D721Med (cell line): ENCODE measurements at regions not wholly inside any gene's neighbourhood (a gene's known extent, or its start where the extent isn't known, plus 50 kb on each side); places are given as distances from the start of the nearest gene placed in this dataset.

Experiments used
- DNase-seq: peaks from one replicate; pipeline ENCODE4 v3.0.0; 2011; ENCODE audit warnings: low spot score; ENCODE audit not compliant: insufficient read length
- FAIRE-seq: peaks from 2 replicates; lab custom pipeline; 2011; peaks lifted over from hg19 to GRCh38; lab: Jason Lieb, UNC
- TF ChIP-seq, protein P1 (sequence below): IDR thresholded peaks from 2 replicates; pipeline ENCODE4 v1.5.1; 2012; ENCODE audit warnings: mild to moderate bottlenecking, control low read depth; ENCODE audit not compliant: insufficient read depth; ENCODE audit errors: missing control alignments

DNA sequence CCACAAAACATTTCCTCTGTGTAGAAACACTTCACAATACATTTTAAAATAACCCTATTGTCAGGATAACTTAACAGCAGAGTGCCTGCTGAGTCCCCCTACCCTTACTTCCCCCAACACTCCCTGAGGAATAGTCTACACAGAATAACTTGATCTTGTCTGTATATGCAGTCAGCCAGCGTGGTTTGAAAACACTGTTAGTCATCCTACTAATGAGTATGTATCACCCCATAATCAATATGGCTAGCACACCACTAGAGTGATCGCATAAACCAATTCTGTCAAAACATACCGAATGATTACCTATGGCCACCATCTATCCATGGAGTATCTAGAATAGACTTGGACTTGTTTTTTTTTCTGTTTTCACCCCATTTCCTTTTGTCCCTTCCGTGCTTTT lies 152.7 kb upstream of the NECTIN3 start:
- TF ChIP-seq, protein P1, sequence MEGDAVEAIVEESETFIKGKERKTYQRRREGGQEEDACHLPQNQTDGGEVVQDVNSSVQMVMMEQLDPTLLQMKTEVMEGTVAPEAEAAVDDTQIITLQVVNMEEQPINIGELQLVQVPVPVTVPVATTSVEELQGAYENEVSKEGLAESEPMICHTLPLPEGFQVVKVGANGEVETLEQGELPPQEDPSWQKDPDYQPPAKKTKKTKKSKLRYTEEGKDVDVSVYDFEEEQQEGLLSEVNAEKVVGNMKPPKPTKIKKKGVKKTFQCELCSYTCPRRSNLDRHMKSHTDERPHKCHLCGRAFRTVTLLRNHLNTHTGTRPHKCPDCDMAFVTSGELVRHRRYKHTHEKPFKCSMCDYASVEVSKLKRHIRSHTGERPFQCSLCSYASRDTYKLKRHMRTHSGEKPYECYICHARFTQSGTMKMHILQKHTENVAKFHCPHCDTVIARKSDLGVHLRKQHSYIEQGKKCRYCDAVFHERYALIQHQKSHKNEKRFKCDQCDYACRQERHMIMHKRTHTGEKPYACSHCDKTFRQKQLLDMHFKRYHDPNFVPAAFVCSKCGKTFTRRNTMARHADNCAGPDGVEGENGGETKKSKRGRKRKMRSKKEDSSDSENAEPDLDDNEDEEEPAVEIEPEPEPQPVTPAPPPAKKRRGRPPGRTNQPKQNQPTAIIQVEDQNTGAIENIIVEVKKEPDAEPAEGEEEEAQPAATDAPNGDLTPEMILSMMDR = no peak
- no peak for DNase-seq
- no peak for FAIRE-seq

DNA sequence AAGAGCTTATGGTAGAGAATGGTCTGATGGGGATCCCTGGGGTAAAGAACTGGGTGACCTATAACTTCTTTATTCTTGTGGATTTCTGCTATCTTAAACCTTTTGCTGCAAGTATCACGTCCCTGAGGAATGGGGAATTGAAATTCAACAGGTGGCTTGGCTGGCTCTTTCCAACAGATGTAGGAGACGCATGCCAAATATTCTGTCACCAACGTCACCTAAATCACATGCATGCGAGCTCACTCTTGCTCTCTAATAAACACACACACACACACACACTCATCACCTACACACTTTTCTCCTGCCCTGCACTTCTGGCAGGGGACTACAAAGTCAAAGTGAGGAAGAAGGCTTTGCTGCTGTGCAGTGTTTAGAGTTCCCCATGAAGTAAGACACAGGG lies 145.8 kb upstream of the NECTIN3 start:
- FAIRE-seq (no peak), DNase-seq (no peak)
- TF ChIP-seq, protein P1 = no peak

DNA sequence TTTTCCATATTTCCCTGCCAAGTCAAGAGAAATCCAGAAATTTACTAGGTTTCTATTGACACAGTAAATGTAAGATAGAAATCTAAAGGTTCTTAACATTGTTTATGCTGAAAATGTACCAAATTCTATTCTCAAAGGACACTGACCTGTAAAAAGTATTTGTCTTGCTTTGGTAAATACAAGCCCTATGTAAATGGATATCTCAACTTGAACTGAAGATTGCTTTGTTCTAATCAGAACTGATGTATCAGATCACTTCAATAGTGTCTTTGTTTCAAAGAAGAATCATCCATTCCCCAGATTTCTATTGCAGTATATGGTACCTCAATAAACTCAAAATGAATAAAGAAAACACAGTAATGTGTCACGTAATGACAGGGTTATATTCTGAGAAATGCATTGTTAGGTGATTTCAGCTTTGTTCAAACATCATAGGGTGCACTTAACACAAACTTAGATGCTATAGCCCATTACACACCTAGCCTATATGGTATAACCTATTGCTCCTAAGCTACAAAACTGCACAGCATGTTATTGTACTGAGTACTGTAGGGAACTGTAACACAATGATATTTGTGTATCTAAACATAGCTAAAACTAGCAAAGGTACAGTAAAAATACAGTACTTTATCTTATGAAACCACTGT lies 143.5 kb upstream of the NECTIN3 start:
- DNase-seq (no peak), FAIRE-seq (peak; percentile 11)

DNA sequence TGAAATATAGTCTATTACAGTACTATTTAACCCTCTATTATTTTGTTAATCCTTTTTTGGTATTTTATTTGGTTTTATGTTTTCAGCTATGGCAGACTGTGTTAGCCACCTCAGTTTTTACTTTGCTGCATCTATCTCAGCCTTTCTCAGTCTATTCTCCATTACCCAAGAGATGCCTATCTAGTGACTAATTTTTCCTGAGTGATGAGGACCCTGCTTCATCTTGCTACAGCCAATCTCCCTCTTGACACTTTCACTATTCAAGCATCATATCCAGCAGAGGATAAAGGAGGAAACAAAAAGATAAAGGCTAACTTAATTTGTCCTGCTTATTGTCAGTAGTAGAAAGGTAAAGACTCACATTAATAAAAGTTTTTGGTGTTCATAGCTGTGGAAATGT lies 141.8 kb upstream of the NECTIN3 start:
- no peak for DNase-seq
- TF ChIP-seq, protein P1 = no peak
- FAIRE-seq = no peak

More for the DNA sequence above, 143.5 kb upstream of the NECTIN3 start:
- TF ChIP-seq, protein P1 = no peak

DNA sequence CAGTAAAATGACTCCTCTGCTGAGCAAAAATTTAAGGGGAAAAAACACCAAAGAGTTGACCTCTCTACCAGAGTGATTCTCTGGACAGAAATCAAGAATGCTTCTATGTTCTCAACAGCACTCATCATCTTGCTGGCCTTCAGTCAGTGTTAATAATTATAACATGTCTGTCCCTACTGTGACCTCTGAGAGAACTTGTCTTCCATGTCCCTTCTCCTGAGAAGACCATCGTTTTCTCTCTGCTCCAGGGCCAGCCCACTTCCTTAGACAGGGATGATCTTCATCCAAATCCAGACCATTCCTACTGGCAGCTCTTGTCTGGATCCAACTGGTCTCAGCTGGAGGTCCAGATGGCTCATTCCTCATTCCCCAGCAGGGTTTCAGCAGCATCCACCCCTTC lies 139.0 kb upstream of the NECTIN3 start:
- DNase-seq (no peak), FAIRE-seq (no peak)
- TF ChIP-seq, protein P1 = no peak

DNA sequence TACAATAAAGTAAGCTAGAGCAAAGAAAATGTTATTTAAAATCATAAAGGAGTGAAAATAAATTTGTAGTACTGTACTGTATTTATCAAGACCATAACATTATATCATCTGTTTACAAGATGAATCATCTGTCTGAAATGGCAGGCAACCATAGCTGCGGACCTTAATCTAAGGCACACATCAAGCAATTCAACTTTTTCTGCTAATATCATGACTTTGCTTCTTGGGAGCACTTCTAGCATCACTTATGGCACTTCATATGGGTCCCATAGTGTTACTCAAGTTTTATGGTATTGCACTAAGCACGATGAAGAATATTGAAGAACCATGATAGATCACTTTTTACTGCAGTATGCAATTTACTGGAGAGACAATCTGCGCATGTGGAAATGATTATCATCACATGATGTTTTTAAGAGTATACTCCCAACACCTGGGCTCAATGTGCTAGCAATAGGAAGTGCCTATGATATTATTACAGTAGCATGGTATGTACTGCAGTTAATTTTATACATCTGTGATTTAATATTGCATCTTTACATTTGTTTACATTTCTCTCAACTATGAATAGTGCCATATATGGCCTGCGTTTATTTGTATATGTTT lies 137.7 kb upstream of the NECTIN3 start:
- DNase-seq = no peak
- TF ChIP-seq, protein P1 = no peak
- no peak for FAIRE-seq

DNA sequence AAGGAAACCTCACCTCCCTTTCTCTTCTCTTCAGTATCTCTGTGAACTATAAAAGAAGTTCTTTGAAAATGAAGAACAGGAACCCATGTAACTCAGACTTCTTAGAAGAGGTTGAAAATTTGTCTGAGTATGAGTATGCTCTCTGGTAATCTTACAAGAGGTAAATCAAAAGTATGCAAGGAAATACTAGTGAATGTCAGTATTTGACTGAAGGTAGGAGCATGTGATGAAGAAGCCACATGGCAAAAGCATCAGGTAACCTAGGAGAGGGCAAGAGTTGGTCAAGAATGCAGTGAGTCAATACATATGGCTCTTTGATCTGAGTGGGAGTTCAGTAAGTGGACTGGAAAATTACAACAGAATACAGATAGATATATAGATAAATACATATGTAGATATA lies 133.0 kb upstream of the NECTIN3 start:
- TF ChIP-seq, protein P1 = no peak
- DNase-seq = no peak
- FAIRE-seq = no peak
